Retinal pigment epithelial cell (primary cell): ENCODE measurements at regions not wholly inside any gene's neighbourhood (a gene's known extent, or its start where the extent isn't known, plus 50 kb on each side); places are given as distances from the start of the nearest gene placed in this dataset.

Experiments
- DNase-seq: peaks from one replicate; pipeline ENCODE4 v3.0.0-alpha.2; 2010; ENCODE audit warnings: low read depth
- H3K4me3 ChIP-seq: 2 replicates; pipeline ENCODE4 v1.5.1; 2011; ENCODE audit warnings: mild to moderate bottlenecking, low read length, control low read depth, moderate library complexity
- TF ChIP-seq, protein P1 (sequence below): conservative IDR thresholded peaks from 2 replicates; pipeline ENCODE4 v1.5.1; 2011; ENCODE audit warnings: low read depth, low read length, control low read depth, inconsistent platforms

- TF ChIP-seq, protein P1, sequence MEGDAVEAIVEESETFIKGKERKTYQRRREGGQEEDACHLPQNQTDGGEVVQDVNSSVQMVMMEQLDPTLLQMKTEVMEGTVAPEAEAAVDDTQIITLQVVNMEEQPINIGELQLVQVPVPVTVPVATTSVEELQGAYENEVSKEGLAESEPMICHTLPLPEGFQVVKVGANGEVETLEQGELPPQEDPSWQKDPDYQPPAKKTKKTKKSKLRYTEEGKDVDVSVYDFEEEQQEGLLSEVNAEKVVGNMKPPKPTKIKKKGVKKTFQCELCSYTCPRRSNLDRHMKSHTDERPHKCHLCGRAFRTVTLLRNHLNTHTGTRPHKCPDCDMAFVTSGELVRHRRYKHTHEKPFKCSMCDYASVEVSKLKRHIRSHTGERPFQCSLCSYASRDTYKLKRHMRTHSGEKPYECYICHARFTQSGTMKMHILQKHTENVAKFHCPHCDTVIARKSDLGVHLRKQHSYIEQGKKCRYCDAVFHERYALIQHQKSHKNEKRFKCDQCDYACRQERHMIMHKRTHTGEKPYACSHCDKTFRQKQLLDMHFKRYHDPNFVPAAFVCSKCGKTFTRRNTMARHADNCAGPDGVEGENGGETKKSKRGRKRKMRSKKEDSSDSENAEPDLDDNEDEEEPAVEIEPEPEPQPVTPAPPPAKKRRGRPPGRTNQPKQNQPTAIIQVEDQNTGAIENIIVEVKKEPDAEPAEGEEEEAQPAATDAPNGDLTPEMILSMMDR, result no peak
- DNase-seq, result no peak
- H3K4me3 ChIP-seq, result no peak overlapping the region
Measured at GRCh38 chr10:61330669-61331068, 122.5 kb downstream of the TMEM26 start.

DNA sequence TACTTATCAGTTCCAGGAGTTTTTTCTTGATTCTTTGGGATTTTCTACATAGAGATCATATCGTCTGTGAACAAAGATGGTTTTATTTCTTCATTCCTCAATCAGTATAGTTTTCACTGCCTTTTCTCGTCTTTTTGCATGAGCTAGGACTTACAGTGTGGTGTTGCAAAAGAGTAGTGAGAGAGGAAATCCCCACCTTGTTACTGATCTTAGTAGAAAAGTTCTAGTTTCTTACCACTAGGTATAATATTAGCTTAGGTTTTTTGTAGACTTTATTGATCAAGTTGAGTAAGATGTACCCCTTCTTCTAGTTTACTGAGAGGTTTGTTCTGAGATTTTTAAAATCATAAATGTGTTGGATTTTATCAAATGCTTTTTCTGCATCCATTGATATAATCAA, 123.3 kb downstream of the TMEM26 start:
- no peak for DNase-seq
- TF ChIP-seq, protein P1, result no peak
- H3K4me3 ChIP-seq, result no peak overlapping the region

DNA sequence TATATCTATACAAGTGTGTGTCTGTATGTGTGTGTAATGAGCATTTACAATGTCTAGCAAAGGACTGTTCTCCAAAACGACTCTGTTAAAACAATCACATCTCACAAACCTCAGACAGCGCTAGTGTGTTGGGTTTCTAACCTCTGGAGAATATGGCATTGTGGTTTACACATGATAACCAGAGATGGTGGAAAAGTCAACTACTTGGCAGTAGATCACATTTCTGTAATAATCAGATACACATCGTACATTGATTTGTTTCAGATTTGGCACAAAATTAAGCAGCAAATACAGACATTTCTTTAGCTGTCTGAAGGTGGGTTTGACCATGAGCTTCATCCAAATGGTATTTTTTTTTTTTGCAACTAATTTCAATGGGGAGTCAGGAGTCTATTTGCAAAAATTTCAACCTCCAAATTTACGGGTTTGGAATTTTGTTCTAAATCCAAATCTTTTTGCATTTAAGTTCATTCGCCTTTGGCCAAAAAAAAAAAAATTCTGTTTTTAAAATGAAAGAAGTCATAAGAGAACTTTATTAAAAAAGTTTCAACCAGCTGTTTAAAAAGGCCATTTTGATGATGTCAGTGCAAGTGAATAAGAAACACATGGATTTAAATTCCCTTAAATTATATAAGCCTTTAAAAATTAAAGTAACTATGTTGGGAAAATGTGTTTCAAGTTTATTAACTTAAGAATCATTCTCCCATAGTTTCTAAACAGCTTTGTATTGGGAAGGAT, 127.8 kb downstream of the TMEM26 start:
- no peak for DNase-seq
- TF ChIP-seq, protein P1, result no peak
- H3K4me3 ChIP-seq, result no peak overlapping the region

GRCh38 chr10:61323726-61324125, 129.5 kb downstream of the TMEM26 start:
- H3K4me3 ChIP-seq, result no peak overlapping the region
- TF ChIP-seq, protein P1, result no peak
- DNase-seq, result no peak

DNA sequence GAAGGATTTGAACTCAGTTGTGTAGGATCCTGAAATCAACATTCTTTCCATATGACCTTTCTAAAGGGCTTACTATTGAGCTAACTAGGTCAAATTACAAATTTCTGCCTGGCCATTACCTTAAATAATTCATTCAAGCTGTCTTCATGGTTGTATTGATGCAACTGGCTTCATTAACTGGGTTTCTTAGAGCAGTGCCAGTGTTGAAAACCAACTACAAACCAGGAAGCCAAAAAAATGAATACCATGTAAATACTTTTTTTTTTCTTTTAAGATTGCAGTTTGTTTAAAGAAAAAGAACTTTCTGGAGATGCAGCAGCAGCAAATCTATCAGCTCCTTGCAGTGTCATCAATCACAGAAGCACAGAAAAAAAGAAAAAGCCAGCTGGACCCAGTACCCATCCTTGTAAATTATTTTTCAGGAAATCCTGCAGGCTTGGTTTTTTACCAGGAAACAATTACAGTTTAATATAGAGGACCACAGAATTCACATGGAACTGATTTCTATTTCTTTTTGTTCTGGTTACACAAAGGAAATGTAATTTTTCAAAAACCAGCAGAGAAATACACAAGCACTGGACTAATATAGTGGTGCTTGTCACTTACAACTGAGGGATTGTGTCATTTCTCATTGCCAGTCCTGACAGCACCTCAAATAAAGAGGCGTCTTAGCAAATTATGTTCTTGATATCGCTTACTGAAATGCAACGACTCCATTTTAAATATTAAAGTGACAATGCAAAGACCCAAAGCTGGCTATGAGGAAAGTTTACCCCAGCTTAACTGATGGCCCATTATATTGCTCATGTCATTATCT, 131.9 kb downstream of the TMEM26 start:
- no peak overlapping the region for H3K4me3 ChIP-seq
- DNase-seq, result no peak
- TF ChIP-seq, protein P1, result no peak

DNA sequence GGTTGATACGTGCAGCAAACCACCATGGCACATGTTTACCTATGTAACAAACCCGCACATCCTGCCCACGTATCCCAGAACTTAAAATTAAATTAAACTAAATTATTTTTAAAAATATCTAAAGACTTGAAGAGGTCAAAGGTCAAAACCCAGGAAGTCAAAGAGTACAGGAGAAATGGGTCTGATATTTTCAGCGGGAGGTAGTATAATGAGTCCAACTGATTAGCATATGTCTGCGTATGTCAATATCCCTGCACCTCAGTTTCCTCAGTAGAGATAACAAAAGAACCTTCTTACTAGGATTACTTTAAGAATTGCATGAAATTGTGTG, 133.0 kb downstream of the TMEM26 start:
- TF ChIP-seq, protein P1, result no peak
- no peak overlapping the region for H3K4me3 ChIP-seq

More for the DNA sequence above, 133.0 kb downstream of the TMEM26 start:
- no peak for DNase-seq
